Bone marrow (tissue), 2 donors: ENCODE measurements at regions not wholly inside any gene's neighbourhood (a gene's known extent, or its start where the extent isn't known, plus 50 kb on each side); places are given as distances from the start of the nearest gene placed in this dataset.

Experiments used
- DNase-seq, 2 donors: peaks; one replicate each; lab custom pipeline; 2025; lab: John Stamatoyannopoulos, UW

- no peak for DNase-seq
These were observed 208.6 kb upstream of the RGMB start for GRCh38 chr5:98564836-98565235.

DNA sequence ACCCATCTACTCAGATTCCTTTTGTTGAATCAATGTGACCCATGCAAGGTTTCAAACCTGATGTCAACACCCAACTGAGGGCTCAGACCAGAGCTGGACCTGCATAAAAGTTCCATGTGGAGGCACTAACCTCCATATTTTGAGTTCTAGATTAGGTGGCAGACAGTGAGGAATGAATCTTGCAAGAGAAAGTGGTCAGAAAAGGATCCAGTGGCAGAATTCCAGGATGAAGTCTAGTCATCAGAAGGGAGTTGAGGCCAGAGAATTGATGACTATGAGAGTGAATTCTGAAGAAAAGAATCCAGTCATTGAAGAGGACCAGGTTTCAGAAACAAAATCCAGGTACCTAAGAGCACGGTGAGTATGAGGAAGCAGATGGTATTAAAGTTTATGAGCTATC lies 205.1 kb upstream of the RGMB start:
- DNase-seq, result no peak

DNA sequence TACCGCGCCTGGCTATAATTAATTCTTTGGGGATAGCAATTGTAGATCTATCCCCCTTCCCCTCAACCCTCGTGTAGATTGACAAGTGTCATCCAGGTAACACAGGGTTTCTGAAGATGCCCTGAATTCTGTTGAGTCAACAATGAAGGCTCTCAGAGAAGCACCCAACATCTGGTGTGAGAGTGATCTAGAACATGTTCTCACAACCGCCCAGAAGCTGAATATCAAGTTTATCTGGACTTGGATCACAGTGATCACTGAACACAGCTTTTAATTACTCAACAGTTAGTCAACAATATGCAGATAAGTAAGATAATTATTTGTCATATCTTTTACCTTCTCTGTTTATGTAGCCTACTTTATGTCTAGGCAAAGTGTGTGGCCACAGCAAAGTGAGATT lies 204.2 kb upstream of the RGMB start:
- DNase-seq, result no peak

DNA sequence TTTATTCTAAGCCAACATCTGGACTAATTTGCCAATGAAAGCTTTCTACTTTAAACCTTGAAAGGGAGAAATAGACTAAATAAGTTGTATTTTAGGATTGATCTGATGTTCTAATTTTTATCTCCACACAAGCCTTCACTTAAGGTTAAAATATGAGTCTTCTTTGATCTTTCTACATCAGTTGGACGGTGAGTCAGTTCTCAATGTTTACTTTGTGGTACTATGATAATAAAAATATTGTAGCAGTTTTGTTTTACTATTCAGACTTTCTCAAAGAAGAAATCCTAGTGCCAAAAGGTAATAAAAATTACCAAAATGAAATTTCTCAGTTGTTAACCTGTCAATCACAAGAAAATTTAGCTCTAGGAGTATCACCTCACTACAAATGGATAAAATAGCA lies 203.5 kb upstream of the RGMB start:
- DNase-seq, result no peak

DNA sequence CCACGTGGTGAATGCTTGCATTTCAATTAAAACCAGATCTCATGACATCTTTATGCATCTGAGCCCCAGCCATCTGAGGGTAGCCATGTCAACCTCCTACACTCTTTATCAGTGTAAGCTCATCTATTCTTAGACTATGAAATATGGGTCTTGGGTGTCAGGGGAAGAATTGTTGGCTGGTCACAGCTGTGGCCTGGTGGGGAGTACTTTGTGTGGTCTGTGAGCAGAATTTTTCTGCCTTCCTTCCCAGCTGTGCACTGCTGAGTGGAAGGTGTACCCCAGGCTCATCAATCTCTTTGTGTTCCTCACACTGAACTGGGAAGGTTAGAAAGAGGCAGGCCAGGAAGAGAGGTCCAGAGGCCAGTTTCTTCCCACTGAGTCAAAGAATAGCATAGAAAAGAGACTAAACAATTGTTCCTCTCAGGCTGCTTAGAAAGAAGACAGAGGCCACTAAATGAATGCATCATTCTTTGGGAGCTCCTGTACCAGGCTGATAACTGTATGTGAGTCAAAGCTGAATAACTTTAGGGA lies 202.7 kb upstream of the RGMB start:
- no peak for DNase-seq

DNA sequence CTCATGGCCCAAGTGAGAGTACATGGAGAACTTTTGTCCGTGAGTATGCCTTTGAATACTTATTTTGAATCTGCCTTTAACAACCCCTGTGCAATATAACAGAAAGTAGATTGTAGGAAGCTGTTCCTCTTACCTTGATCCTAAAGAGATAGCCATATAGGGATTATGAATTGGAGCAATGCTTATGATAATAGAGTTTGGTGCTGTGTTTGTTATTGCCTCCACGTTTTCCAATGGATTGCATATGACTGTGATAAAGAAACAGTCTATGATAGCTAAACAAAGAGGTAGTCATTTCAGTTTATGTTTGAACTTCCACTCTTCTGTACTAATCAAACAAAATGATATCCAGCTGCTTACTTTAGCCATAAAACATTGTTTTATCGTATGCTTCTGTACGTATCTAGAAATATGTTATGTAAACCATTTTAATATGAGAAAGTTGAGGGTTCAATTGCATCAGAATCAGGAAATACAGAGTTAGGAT lies 199.6 kb upstream of the RGMB start:
- no peak for DNase-seq

DNA sequence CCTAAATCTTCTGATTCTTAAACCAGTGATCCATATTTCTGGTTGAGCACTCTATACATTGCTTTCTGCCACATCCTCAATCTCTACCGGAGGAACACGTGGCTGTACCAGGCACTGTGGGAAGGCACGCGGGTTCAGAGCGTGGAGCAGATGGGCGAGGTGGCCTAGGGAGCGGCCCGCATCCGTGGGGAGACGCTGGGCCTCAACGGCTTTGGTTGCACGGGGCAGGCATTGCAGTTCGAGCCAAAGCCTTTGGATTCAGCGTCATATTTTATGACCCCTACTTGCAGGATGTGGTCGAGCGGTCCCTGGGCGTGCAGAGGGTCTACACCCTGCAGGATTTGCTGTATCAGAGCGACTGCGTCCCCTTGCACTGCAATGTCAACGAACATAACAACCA lies 197.2 kb upstream of the RGMB start:
- DNase-seq, result no peak

DNA sequence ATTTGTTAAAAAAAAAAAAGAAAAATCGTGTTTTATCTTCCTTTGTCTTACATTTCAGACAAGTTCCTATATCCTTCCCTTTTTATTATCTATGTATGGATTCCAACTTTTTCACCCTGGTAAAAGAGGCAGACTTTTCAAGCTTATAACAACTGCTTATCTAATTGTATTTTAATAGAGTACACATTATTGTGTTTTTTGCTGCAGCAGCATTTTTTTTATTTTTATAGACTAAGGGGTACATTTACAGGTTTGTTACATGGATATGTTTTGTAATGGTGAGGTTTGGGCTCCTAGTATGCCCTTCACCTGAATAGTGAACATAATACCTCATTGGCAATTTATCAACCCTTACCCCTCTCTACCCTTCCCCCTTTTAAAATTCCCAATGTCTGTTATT lies 195.0 kb upstream of the RGMB start:
- no peak for DNase-seq

GRCh38 chr5:98581112-98581997 lies 192.1 kb upstream of the RGMB start:
- DNase-seq, result no peak

- no peak for DNase-seq
These were observed 189.9 kb upstream of the RGMB start for GRCh38 chr5:98583586-98583985.

- DNase-seq, result no peak
These were observed 187.7 kb upstream of the RGMB start for GRCh38 chr5:98585661-98586310.

GRCh38 chr5:98586581-98586980 lies 186.9 kb upstream of the RGMB start:
- no peak for DNase-seq

DNA sequence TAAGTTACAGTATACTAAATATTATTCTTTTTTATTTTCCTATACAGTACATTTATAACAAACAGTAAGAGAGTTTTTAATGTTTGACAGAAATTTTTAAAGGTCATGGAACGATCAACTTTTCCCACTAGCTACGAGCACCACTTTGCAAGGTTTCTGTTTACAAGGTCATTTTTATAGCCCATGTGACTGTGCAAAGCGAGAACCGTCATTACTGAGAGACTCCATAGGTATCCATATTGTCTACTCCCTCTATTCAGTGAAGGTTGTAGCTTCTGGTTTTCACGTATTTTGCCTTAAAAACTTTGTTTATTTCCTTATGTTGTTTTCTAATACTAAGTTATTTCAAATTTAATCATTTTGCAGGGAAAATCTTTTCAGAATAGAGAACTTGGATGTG lies 186.3 kb upstream of the RGMB start:
- DNase-seq, result no peak

- DNase-seq, result no peak
These were observed 185.2 kb upstream of the RGMB start for GRCh38 chr5:98588215-98588614.

DNA sequence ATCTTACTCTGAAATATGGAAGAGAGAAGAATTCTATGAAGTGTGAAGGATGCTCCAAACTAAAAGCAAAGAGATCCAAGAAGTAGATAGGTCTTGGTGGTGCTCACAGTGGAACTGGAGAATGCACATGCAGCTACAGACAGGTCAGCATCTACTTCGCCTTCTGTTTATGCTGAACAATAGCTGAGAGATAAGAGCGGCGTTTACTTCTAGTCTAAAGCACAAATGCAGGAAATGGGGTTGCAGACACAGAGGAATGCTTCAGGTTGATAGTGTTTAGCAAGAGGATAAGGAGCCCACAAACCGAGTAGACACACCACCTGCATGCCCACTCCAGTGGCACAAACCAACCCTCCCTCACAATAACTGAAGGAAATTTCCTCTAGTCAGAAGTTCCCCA lies 180.0 kb upstream of the RGMB start:
- DNase-seq, result no peak

DNA sequence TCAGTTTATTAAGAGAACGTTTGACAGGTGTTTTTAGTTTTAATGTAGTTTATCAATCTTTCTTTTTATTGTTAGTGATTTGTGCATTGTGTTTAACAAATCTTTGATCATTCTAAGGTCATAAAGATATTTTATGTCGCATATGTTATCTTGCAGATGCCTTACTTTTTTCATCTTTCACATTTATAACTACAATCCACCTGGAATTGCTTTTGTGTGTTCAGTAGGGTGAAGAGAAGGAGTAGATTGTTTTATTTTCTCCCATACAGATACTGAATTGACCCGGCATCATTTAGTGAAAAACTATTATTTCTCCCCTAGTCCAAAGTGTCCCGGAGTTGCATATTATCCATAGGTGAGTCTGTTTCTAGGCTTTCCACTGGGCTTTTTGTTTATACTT lies 179.4 kb upstream of the RGMB start:
- DNase-seq, result no peak

- no peak for DNase-seq
These were observed 174.4 kb upstream of the RGMB start for GRCh38 chr5:98599016-98599415.

GRCh38 chr5:98602534-98603112 lies 170.8 kb upstream of the RGMB start:
- DNase-seq, result no peak

GRCh38 chr5:98603456-98603855 lies 170.0 kb upstream of the RGMB start:
- no peak for DNase-seq

DNA sequence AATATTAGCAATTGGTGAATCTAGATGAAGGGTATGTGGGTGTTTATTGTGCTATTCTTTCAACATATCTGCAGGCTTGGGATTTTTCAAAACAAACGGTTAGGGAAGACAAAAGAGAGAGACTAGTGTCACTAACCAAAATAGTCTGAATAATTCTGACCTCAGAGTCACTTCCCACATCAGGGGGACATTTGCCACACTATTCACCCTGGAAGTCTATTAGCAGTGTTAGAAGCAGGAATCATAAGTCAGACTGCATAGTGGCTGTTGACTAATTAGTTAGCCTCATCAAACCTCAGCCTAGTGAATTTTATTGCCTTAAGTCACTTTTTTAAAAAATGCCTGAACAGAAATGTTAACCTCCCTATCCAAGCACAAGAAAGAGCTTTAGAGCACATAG lies 169.2 kb upstream of the RGMB start:
- DNase-seq, result no peak

DNA sequence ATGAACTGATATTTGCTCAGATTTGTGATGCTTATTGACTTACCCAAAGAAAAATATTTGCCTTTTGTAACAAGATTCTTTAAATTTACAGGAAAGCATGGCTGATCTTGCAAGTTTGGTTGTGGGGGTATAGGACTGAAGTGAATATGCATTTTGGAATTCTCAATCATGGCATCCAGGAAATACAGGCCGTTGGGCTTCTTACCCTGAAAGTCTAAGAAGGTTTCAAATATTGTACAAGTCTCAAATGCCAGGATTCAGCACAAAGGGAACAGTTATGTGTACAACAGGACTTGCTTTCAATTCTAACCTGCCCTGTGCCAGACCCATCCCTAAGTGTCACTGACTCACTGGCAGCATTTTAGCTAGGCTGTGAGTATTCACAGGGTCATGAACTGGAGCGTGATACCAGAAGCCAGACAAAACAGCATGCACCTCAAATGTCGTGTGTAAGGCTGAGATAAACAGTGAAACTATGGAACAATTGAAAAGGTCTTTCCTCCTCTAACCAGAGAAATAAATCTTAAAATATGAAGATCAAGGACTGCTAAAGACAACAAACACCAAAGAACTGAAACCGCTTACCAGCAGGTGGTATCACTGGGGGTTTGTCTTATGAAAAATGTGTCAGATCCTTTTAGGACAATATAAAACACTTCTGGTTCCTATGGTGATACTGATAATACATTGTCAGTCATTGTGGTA lies 168.6 kb upstream of the RGMB start:
- no peak for DNase-seq

- DNase-seq, result no peak
These were observed 168.0 kb upstream of the RGMB start for GRCh38 chr5:98605426-98605825.
